GM12891 (cell line): ENCODE measurements at regions not wholly inside any gene's neighbourhood (a gene's known extent, or its start where the extent isn't known, plus 50 kb on each side); places are given as distances from the start of the nearest gene placed in this dataset.

Source experiments
- POLR2A ChIP-seq: IDR thresholded peaks from 2 replicates; pipeline ENCODE4 v1.6.1; 2011; ENCODE audit warnings: low read depth, low read length, control low read depth
- POLR2AphosphoS5 ChIP-seq: IDR thresholded peaks from 2 replicates; pipeline ENCODE4 v1.6.1; 2011; ENCODE audit warnings: low read depth, low read length, control low read depth
- POU2F2 ChIP-seq: IDR thresholded peaks from 2 replicates; pipeline ENCODE4 v1.6.1; 2011; ENCODE audit warnings: low read depth, mild to moderate bottlenecking, control low read depth, low read length, moderate library complexity
- TAF1 ChIP-seq: IDR thresholded peaks from 2 replicates; pipeline ENCODE4 v1.6.1; 2011; ENCODE audit warnings: low read depth, low read length, control low read depth

GRCh38 chr19:33895366-33895765 lies 98.7 kb downstream of the KCTD15 start:
- TF ChIP-seq POU2F2 (no peak), POLR2A (no peak), POLR2AphosphoS5 (no peak), TAF1 (no peak)
